ENCODE measurements at regions not wholly inside any gene's neighbourhood (a gene's known extent, or its start where the extent isn't known, plus 50 kb on each side); places are given as distances from the start of the nearest gene placed in this dataset.

GRCh38 chr1:18573170-18573569 lies 57.5 kb upstream of the PAX7 start:
- ChIA-PET CTCF (ENCODE audit: partially characterized antibody) (interaction anchor here (0.6 to 38.3 kb wide), 10 partner anchors 9 to 651 kb away, joined by 3 to 984 read pairs (median 3); no protein-coding TSS in a partner anchor), POLR2A (ENCODE audit: partially characterized antibody) (interaction anchor here (0.8 to 1.3 kb wide), 3 partner anchors 15 to 283 kb away, joined by 3 read pairs; no protein-coding TSS in a partner anchor)
- no peak overlapping the region for H3K4me2 ChIP-seq (ENCODE audit: insufficient read depth in 1 of 2, low read depth in 2 of 2, low read length in 2 of 2)
- H3K9ac ChIP-seq (replicated peaks in 1 of 4; ENCODE audit: extremely low read depth in 1 of 4, low read depth in 3 of 4, low read length in 3 of 4) = no peak overlapping the region
- no peak overlapping the region for H2BK15ac ChIP-seq (ENCODE audit: low read length)
- H2BK120ac ChIP-seq (replicated peaks; ENCODE audit: low read depth, low read length) = no peak overlapping the region
- H3K9me3 ChIP-seq (ENCODE audit: insufficient read depth in 2 of 2, low read depth in 1 of 2, low read length in 1 of 2) = no peaks in the 10 kb centered on the region
- no peak overlapping the region for H3K4me3 ChIP-seq (ENCODE audit: extremely low read depth in 1 of 4, insufficient read depth in 2 of 4, low read depth in 3 of 4, low read length in 4 of 4)
- no peak overlapping the region for H4K91ac ChIP-seq (replicated peaks; ENCODE audit: insufficient read length, low read length)
- no peak overlapping the region for H3K4ac ChIP-seq (replicated peaks; ENCODE audit: insufficient read length, low read depth, low read length)
- no peak overlapping the region for H4K8ac ChIP-seq (ENCODE audit: extremely low read depth, insufficient read depth, low read length)
- no peak overlapping the region for H2AFZ ChIP-seq (ENCODE audit: low read length)
- 0 out of 2 replicates have a peak overlapping the region, but pooled peaks have one; percentile 87 for H2BK12ac ChIP-seq (ENCODE audit: low read depth, low read length)
- H4K20me1 ChIP-seq (replicated peaks in 1 of 2; ENCODE audit: control insufficient read depth in 1 of 2, insufficient read depth in 2 of 2, low read length in 2 of 2) = no peaks in the 10 kb centered on the region
- no peaks in the 10 kb centered on the region; a peak in 1 of 7 replicates for H3K27me3 ChIP-seq (replicated peaks in 1 of 4; ENCODE audit: control insufficient read depth in 3 of 4, extremely low read depth in 1 of 4, insufficient read depth in 3 of 4, low read length in 3 of 4)
- H4K5ac ChIP-seq (ENCODE audit: insufficient read length, low read depth, low read length) = no peak overlapping the region
- no peak overlapping the region for H3K18ac ChIP-seq (ENCODE audit: extremely low read depth, low read length)
- no peaks in the 10 kb centered on the region; a peak in 1 of 7 replicates for H3K4me1 ChIP-seq (replicated peaks in 1 of 4; ENCODE audit: control insufficient read depth in 3 of 4, insufficient read depth in 4 of 4, low read length in 3 of 4)
- no peak overlapping the region for H3K27ac ChIP-seq (ENCODE audit: low read depth, low read length)
- H2BK5ac ChIP-seq (ENCODE audit: low read depth, low read length) = no peak overlapping the region
- H3K23me2 ChIP-seq (ENCODE audit: low read depth, low read length) = no peaks in the 10 kb centered on the region; the same call in 1 of the 2 replicates
- H3K23ac ChIP-seq (ENCODE audit: insufficient read length) = no peak overlapping the region
- H3K14ac ChIP-seq (ENCODE audit: insufficient read length) = no peak overlapping the region
- no peaks in the 10 kb centered on the region for H3K36me3 ChIP-seq (ENCODE audit: control insufficient read depth in 2 of 4, insufficient read depth in 4 of 4, low read length in 3 of 4)
- FAIRE-seq (no peak), DNase-seq (ENCODE audit: low read depth in 1 of 2, low spot score in 2 of 2) (no peak)
- H2BK20ac ChIP-seq (ENCODE audit: low read length) = peak overlapping the region; percentile 48; the same call in 1 of the 2 replicates
- no peaks in the 10 kb centered on the region for H3K79me2 ChIP-seq (ENCODE audit: control insufficient read depth in 1 of 2, insufficient read depth in 2 of 2, low read length in 2 of 2)
- H3K56ac ChIP-seq (replicated peaks; ENCODE audit: insufficient read length, low read depth, low read length) = no peak overlapping the region
- TF ChIP-seq, protein P1, sequence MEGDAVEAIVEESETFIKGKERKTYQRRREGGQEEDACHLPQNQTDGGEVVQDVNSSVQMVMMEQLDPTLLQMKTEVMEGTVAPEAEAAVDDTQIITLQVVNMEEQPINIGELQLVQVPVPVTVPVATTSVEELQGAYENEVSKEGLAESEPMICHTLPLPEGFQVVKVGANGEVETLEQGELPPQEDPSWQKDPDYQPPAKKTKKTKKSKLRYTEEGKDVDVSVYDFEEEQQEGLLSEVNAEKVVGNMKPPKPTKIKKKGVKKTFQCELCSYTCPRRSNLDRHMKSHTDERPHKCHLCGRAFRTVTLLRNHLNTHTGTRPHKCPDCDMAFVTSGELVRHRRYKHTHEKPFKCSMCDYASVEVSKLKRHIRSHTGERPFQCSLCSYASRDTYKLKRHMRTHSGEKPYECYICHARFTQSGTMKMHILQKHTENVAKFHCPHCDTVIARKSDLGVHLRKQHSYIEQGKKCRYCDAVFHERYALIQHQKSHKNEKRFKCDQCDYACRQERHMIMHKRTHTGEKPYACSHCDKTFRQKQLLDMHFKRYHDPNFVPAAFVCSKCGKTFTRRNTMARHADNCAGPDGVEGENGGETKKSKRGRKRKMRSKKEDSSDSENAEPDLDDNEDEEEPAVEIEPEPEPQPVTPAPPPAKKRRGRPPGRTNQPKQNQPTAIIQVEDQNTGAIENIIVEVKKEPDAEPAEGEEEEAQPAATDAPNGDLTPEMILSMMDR (IDR thresholded peaks at IDR 0.05; ENCODE audit: control extremely low read depth in 1 of 3, insufficient read depth in 1 of 3, low read depth in 1 of 3, low read length in 3 of 3) = no peak
- H3K79me1 ChIP-seq (ENCODE audit: low read depth, low read length) = no peaks in the 10 kb centered on the region
- no peak overlapping the region; the same call in 1 of the 2 replicates for H2AK5ac ChIP-seq (ENCODE audit: low read depth, low read length)
- 92% methylated on average over 8 of the region's 8 CpGs; no CpG with 5 or more reads in 1 of the 2 experiments for WGBS, 2 experiments (ENCODE audit: extremely low coverage in 1 of 2, insufficient coverage in 1 of 2, insufficient read length in 1 of 2, insufficient replicate concordance in 2 of 2, low coverage in 1 of 2, low lambda C conversion rate in 2 of 2, missing lambda C conversion rate in 1 of 2)
